NCI-H2081 (cell line): ENCODE measurements at regions not wholly inside any gene's neighbourhood (a gene's known extent, or its start where the extent isn't known, plus 50 kb on each side); places are given as distances from the start of the nearest gene placed in this dataset.
"Not testable (repeated sequence)": the region's sequence is repeated elsewhere in the genome, so short reads cannot be mapped to it uniquely, and the experiment has no call there.

Source experiments
- DNase-seq, 2 experiments: peaks; one replicate each; lab custom pipeline; 2025; lab: John Stamatoyannopoulos, UW

- no peak for DNase-seq
These were observed 185.6 kb downstream of the C9orf50 start for GRCh38 chr9:129435291-129435690.

GRCh38 chr9:129434187-129434586, 186.7 kb downstream of the C9orf50 start:
- no peak for DNase-seq

GRCh38 chr9:129432297-129433154, 188.4 kb downstream of the C9orf50 start:
- no peak for DNase-seq

- DNase-seq: no peak
These were observed 189.8 kb downstream of the C9orf50 start for GRCh38 chr9:129430940-129431643.

- peak in 1 of 2 experiments; percentile 15 for DNase-seq
These were observed 191.9 kb downstream of the C9orf50 start for GRCh38 chr9:129428864-129429577.

- no peak for DNase-seq
These were observed 193.8 kb downstream of the C9orf50 start for GRCh38 chr9:129427149-129427548.

- not testable (repeated sequence) for DNase-seq
These were observed 197.1 kb downstream of the C9orf50 start for GRCh38 chr9:129423755-129424154.

- no peak for DNase-seq
These were observed 197.7 kb downstream of the C9orf50 start for GRCh38 chr9:129423216-129423615.

GRCh38 chr9:129422843-129423192, 198.1 kb downstream of the C9orf50 start:
- DNase-seq: no peak

GRCh38 chr9:129422032-129422842, 198.7 kb downstream of the C9orf50 start:
- DNase-seq: no peak

GRCh38 chr9:129421371-129421770, 199.5 kb downstream of the C9orf50 start:
- no peak for DNase-seq

- no peak for DNase-seq
These were observed 200.2 kb downstream of the C9orf50 start for GRCh38 chr9:129420721-129421120.

GRCh38 chr9:129419382-129419899, 201.5 kb downstream of the C9orf50 start:
- no peak for DNase-seq

- no peak for DNase-seq
These were observed 202.4 kb downstream of the C9orf50 start for GRCh38 chr9:129418451-129418850.

GRCh38 chr9:129416821-129417539, 203.9 kb downstream of the C9orf50 start:
- DNase-seq: no peak

- DNase-seq: no peak
These were observed 204.8 kb downstream of the C9orf50 start for GRCh38 chr9:129415942-129416651.

- no peak for DNase-seq
These were observed 205.6 kb downstream of the C9orf50 start for GRCh38 chr9:129414993-129415941.

GRCh38 chr9:129414377-129414992, 206.4 kb downstream of the C9orf50 start:
- no peak for DNase-seq
